ENCODE measurements at regions not wholly inside any gene's neighbourhood (a gene's known extent, or its start where the extent isn't known, plus 50 kb on each side); places are given as distances from the start of the nearest gene placed in this dataset.

DNA sequence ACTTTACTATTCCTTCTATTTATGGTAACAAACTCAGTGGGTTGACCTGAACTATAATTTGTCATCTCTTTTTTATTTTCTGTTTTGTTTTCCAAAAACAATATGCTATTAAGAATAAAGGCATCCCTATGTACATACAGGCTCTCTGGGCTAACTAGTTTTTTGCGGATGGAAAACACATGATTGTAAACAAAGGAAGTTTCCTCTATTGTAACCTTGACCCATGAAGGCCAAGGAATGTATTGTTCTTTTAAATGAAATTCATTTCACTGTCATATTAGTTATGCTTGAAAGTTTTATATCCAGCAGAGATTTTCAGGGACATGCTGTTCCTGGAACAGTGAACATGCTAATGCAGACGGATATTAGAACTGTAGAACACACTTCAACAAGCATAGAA, 705.0 kb upstream of the SEL1L start:
- ChIA-PET POLR2A (no interaction called here), CTCF (no interaction called here)
- no peaks in the 10 kb centered on the region for H3K4me1 ChIP-seq (ENCODE audit: control insufficient read depth, insufficient read depth, low read length)
- H3K4me3 ChIP-seq (ENCODE audit: low read depth, low read length): no peak overlapping the region
- no peaks in the 10 kb centered on the region for H3K36me3 ChIP-seq (ENCODE audit: control insufficient read depth in 2 of 2, insufficient read depth in 1 of 2, low read length in 2 of 2)
- no peaks in the 10 kb centered on the region for H3K9me3 ChIP-seq (ENCODE audit: control insufficient read depth, insufficient read depth, low read depth, low read length)
- no peak overlapping the region for H3K27ac ChIP-seq (ENCODE audit: extremely low read depth, low read depth, low read length)
- TF ChIP-seq ZNF670 (tag by site-specific recombination; IDR thresholded peaks at IDR 0.05; ENCODE audit: low read depth): no peak
- TF ChIP-seq ZBTB7A (tag by site-specific recombination; IDR thresholded peaks at IDR 0.05; ENCODE audit: low read depth): no peak
- no peak for TF ChIP-seq ZFP3 (tag by site-specific recombination; IDR thresholded peaks at IDR 0.05; ENCODE audit: low read depth)
- TF ChIP-seq ZNF133 (tag by site-specific recombination; IDR thresholded peaks at IDR 0.05): no peak
- TF ChIP-seq OSR2 (tag by site-specific recombination; IDR thresholded peaks at IDR 0.05): no peak
- TF ChIP-seq ZNF621 (tag by site-specific recombination; IDR thresholded peaks at IDR 0.05): no peak
- no peak for TF ChIP-seq ZNF510 (tag by site-specific recombination; IDR thresholded peaks at IDR 0.05; ENCODE audit: insufficient replicate concordance)
- TF ChIP-seq ZNF302 (tag by site-specific recombination; IDR thresholded peaks at IDR 0.05; ENCODE audit: low read depth): no peak
- TF ChIP-seq, protein P1, sequence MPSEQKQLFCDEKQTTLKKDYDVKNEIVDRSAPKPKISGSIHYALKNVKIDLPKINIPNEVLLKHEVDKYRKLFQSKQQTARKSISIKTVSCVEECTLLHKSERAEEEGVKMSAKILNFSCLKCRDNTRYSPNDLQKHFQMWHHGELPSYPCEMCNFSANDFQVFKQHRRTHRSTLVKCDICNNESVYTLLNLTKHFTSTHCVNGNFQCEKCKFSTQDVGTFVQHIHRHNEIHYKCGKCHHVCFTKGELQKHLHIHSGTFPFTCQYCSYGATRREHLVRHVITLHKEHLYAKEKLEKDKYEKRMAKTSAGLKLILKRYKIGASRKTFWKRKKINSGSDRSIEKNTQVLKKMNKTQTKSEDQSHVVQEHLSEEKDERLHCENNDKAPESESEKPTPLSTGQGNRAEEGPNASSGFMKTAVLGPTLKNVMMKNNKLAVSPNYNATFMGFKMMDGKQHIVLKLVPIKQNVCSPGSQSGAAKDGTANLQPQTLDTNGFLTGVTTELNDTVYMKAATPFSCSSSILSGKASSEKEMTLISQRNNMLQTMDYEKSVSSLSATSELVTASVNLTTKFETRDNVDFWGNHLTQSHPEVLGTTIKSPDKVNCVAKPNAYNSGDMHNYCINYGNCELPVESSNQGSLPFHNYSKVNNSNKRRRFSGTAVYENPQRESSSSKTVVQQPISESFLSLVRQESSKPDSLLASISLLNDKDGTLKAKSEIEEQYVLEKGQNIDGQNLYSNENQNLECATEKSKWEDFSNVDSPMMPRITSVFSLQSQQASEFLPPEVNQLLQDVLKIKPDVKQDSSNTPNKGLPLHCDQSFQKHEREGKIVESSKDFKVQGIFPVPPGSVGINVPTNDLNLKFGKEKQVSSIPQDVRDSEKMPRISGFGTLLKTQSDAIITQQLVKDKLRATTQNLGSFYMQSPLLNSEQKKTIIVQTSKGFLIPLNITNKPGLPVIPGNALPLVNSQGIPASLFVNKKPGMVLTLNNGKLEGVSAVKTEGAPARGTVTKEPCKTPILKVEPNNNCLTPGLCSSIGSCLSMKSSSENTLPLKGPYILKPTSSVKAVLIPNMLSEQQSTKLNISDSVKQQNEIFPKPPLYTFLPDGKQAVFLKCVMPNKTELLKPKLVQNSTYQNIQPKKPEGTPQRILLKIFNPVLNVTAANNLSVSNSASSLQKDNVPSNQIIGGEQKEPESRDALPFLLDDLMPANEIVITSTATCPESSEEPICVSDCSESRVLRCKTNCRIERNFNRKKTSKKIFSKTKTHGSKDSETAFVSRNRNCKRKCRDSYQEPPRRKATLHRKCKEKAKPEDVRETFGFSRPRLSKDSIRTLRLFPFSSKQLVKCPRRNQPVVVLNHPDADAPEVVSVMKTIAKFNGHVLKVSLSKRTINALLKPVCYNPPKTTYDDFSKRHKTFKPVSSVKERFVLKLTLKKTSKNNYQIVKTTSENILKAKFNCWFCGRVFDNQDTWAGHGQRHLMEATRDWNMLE (tag by site-specific recombination; conservative IDR thresholded peaks at IDR 0.05; ENCODE audit: low read depth): no peak
- no peak for TF ChIP-seq ZNF600 (tag by site-specific recombination; IDR thresholded peaks at IDR 0.05)
- no peak for TF ChIP-seq ZNF654 (tag by site-specific recombination; IDR thresholded peaks at IDR 0.05; ENCODE audit: low read depth)
- TF ChIP-seq ZNF16 (tag by site-specific recombination; IDR thresholded peaks at IDR 0.05; ENCODE audit: low read depth): no peak
- TF ChIP-seq ZNF658 (tag by site-specific recombination; IDR thresholded peaks at IDR 0.05): no peak

DNA sequence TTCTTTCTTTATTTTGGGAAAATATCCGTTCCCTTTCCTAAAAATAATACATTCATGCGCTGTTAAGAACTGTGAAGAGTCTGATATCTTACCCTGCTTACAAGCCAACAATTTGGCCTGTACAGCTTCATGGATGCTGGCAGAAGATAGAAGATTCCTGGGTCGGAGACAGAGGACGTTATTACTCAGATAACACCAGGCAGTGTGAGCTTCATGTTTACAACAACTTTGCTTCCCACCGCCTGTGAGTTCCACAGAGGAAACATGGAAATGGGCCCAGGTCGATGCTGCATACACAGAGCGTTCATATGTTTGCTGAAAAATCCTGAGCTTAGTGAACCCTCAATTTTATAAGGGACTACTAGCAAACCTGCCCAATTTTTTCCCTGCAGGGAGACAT, 705.6 kb upstream of the SEL1L start:
- Histone ChIP-seq H3K4me3 (ENCODE audit: low read depth, low read length) (no peak overlapping the region), H3K9me3 (ENCODE audit: control insufficient read depth, insufficient read depth, low read depth, low read length) (no peaks in the 10 kb centered on the region), H3K4me1 (ENCODE audit: control insufficient read depth, insufficient read depth, low read length) (no peaks in the 10 kb centered on the region), H3K27ac (ENCODE audit: extremely low read depth, low read depth, low read length) (no peak overlapping the region), H3K36me3 (ENCODE audit: control insufficient read depth in 2 of 2, insufficient read depth in 1 of 2, low read length in 2 of 2) (no peaks in the 10 kb centered on the region)
- ChIA-PET CTCF (no interaction called here), POLR2A (no interaction called here)
- TF ChIP-seq ZNF391 (tag by site-specific recombination; IDR thresholded peaks at IDR 0.05; ENCODE audit: borderline replicate concordance, low read depth) (no peak), MYNN (tag by site-specific recombination; IDR thresholded peaks at IDR 0.05; ENCODE audit: borderline replicate concordance) (no peak), ZNF423 (tag by site-specific recombination; IDR thresholded peaks at IDR 0.05) (no peak), ZEB2 (tag by site-specific recombination; IDR thresholded peaks at IDR 0.05) (no peak), GLI2 (tag by site-specific recombination; IDR thresholded peaks at IDR 0.05; ENCODE audit: borderline replicate concordance, low read depth) (no peak), RBAK (tag by site-specific recombination; IDR thresholded peaks at IDR 0.05) (no peak), EGR2 (tag by site-specific recombination; IDR thresholded peaks at IDR 0.05; ENCODE audit: low read depth) (no peak), GLI4 (tag by site-specific recombination; IDR thresholded peaks at IDR 0.05) (no peak), ZNF239 (tag by site-specific recombination; IDR thresholded peaks at IDR 0.05) (no peak), SCRT1 (tag by site-specific recombination; IDR thresholded peaks at IDR 0.05; ENCODE audit: borderline replicate concordance) (no peak), ZXDB (tag by site-specific recombination; IDR thresholded peaks at IDR 0.05) (no peak), GLIS1 (tag by site-specific recombination; IDR thresholded peaks at IDR 0.05) (no peak), SALL2 (tag by site-specific recombination; IDR thresholded peaks at IDR 0.05; ENCODE audit: borderline replicate concordance) (no peak), KLF8 (tag by site-specific recombination; IDR thresholded peaks at IDR 0.05) (no peak), ZNF596 (tag by site-specific recombination; IDR thresholded peaks at IDR 0.05) (no peak)
- TF ChIP-seq, protein P2, sequence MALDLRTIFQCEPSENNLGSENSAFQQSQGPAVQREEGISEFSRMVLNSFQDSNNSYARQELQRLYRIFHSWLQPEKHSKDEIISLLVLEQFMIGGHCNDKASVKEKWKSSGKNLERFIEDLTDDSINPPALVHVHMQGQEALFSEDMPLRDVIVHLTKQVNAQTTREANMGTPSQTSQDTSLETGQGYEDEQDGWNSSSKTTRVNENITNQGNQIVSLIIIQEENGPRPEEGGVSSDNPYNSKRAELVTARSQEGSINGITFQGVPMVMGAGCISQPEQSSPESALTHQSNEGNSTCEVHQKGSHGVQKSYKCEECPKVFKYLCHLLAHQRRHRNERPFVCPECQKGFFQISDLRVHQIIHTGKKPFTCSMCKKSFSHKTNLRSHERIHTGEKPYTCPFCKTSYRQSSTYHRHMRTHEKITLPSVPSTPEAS (tag by site-specific recombination; IDR thresholded peaks at IDR 0.05): no peak
- TF ChIP-seq, protein P3, sequence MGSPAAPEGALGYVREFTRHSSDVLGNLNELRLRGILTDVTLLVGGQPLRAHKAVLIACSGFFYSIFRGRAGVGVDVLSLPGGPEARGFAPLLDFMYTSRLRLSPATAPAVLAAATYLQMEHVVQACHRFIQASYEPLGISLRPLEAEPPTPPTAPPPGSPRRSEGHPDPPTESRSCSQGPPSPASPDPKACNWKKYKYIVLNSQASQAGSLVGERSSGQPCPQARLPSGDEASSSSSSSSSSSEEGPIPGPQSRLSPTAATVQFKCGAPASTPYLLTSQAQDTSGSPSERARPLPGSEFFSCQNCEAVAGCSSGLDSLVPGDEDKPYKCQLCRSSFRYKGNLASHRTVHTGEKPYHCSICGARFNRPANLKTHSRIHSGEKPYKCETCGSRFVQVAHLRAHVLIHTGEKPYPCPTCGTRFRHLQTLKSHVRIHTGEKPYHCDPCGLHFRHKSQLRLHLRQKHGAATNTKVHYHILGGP (tag by site-specific recombination; IDR thresholded peaks at IDR 0.05): no peak
